Testis (tissue), 2 donors: ENCODE measurements at regions not wholly inside any gene's neighbourhood (a gene's known extent, or its start where the extent isn't known, plus 50 kb on each side); places are given as distances from the start of the nearest gene placed in this dataset.

Experiments used
- DNase-seq: peaks from one replicate; pipeline ENCODE4 v3.0.0-alpha.2; 2019
- H3K27ac ChIP-seq, 2 donors: fragments of 200-600 bp; sonication (generic); one replicate each; pipeline ENCODE4 v1.5.1; 2019
- H3K27me3 ChIP-seq: fragments of 200-600 bp; sonication (generic); one replicate; pipeline ENCODE4 v1.5.1; 2019
- H3K36me3 ChIP-seq: fragments of 200-600 bp; sonication (generic); one replicate; pipeline ENCODE4 v1.5.1; 2017; ENCODE audit warnings: low read depth; ENCODE audit errors: missing control alignments
- H3K4me1 ChIP-seq: fragments of 200-600 bp; sonication (generic); one replicate; pipeline ENCODE4 v1.5.1; 2019
- H3K4me3 ChIP-seq, 2 donors: fragments of 200-600 bp; sonication (generic); one replicate each; pipeline ENCODE4 v1.5.1; 2017 to 2019
- H3K9me3 ChIP-seq: fragments of 200-600 bp; sonication (generic); one replicate; pipeline ENCODE4 v1.5.1; 2017
- CTCF ChIP-seq, 3 experiments: fragments of 450-650 bp in 2 of 3; fragments of 200-600 bp in 1 of 3; sonication (generic) in 1 of 3; IDR thresholded peaks; one replicate each; pipeline ENCODE4 v1.5.1; 2016 to 2019; ENCODE audit warnings: antibody characterized with exemption in 3 of 3, mild to moderate bottlenecking in 2 of 3, moderate library complexity in 1 of 3
- POLR2A ChIP-seq: fragments of 450-650 bp; IDR thresholded peaks from one replicate; pipeline ENCODE4 v1.6.1; 2017; ENCODE audit warnings: antibody characterized with exemption, mild to moderate bottlenecking, moderate library complexity
- WGBS, 2 donors: methylation state at CpG; one replicate each; pipeline ENCODE4 v1.1.5; 2018; 5-methylcytosine and 5-hydroxymethylcytosine counted together
- intact Hi-C: fragments of 100-400 bp; cut with DNase I; formaldehyde crosslinking; loops from one replicate; pipeline ENCODE4 v1.15.1; 2023; ENCODE audit warnings: low total_unique reads

GRCh38 chr20:22652681-22653588 is 68.6 kb upstream of the FOXA2 start:
- no peak for DNase-seq
- TF ChIP-seq CTCF (IDR thresholded peaks at IDR 0.05): no peak
- TF ChIP-seq POLR2A: no peak
- H3K27me3 ChIP-seq: no peaks in the 10 kb centered on the region
- H3K36me3 ChIP-seq: no peaks in the 10 kb centered on the region
- intact Hi-C loops: no loop called here
- no peak overlapping the region for H3K4me3 ChIP-seq
- H3K4me1 ChIP-seq: no peaks in the 10 kb centered on the region
- H3K9me3 ChIP-seq: no peaks in the 10 kb centered on the region
- no peak overlapping the region for H3K27ac ChIP-seq
- WGBS, 2 donors: 32 to 40% methylated on average over 19 of the region's 19 CpGs

- Histone ChIP-seq H3K9me3 (no peaks in the 10 kb centered on the region), H3K27ac (no peak overlapping the region), H3K27me3 (no peaks in the 10 kb centered on the region), H3K4me3 (no peak overlapping the region), H3K36me3 (no peaks in the 10 kb centered on the region), H3K4me1 (no peaks in the 10 kb centered on the region)
- no peak for TF ChIP-seq POLR2A
- no peak for TF ChIP-seq CTCF (IDR thresholded peaks at IDR 0.05)
- intact Hi-C loops: no loop called here
- 64 to 77% methylated on average over 20 to 21 of the region's 21 CpGs for WGBS, 2 donors
- no peak for DNase-seq
These were observed 69.6 kb upstream of the FOXA2 start for GRCh38 chr20:22653658-22654642.

GRCh38 chr20:22663528-22664025 is 79.2 kb upstream of the FOXA2 start:
- no peak overlapping the region for H3K4me3 ChIP-seq
- no peak overlapping the region for H3K27ac ChIP-seq
- H3K27me3 ChIP-seq: no peaks in the 10 kb centered on the region
- intact Hi-C loops: no loop called here
- no peaks in the 10 kb centered on the region for H3K4me1 ChIP-seq
- H3K36me3 ChIP-seq: no peaks in the 10 kb centered on the region
- TF ChIP-seq POLR2A: no peak
- TF ChIP-seq CTCF (IDR thresholded peaks at IDR 0.05): no peak
- WGBS, 2 donors: 22 to 40% methylated on average over 3 of the region's 4 CpGs
- DNase-seq: no peak
- H3K9me3 ChIP-seq: no peaks in the 10 kb centered on the region

- H3K27ac ChIP-seq: no peak overlapping the region
- TF ChIP-seq POLR2A: no peak
- TF ChIP-seq CTCF (IDR thresholded peaks at IDR 0.05): no peak
- H3K9me3 ChIP-seq: no peaks in the 10 kb centered on the region
- no peaks in the 10 kb centered on the region for H3K36me3 ChIP-seq
- H3K27me3 ChIP-seq: no peaks in the 10 kb centered on the region
- no peak overlapping the region for H3K4me3 ChIP-seq
- H3K4me1 ChIP-seq: no peaks in the 10 kb centered on the region
- DNase-seq: no peak
- WGBS, 2 donors: 78 to 86% methylated on average over 1 of the region's 1 CpG
- intact Hi-C loops: no loop called here
These were observed 82.8 kb upstream of the FOXA2 start for GRCh38 chr20:22667198-22667597.
